HEK293T (cell line): ENCODE measurements at regions not wholly inside any gene's neighbourhood (a gene's known extent, or its start where the extent isn't known, plus 50 kb on each side); places are given as distances from the start of the nearest gene placed in this dataset.

Source experiments
- ARNT ChIP-seq: fragments of 450-650 bp; IDR thresholded peaks from 2 replicates; pipeline ENCODE4 v1.6.1; 2017; ENCODE audit warnings: mild to moderate bottlenecking
- BHLHE40 ChIP-seq: fragments of 450-650 bp; IDR thresholded peaks from 2 replicates; pipeline ENCODE4 v1.6.1; 2016; ENCODE audit warnings: mild to moderate bottlenecking, moderate library complexity, borderline replicate concordance
- FOXK2 ChIP-seq: fragments of 450-650 bp; IDR thresholded peaks from 2 replicates; pipeline ENCODE4 v1.6.1; 2016; ENCODE audit warnings: mild to moderate bottlenecking
- FOXM1 ChIP-seq: fragments of 450-650 bp; IDR thresholded peaks from 2 replicates; pipeline ENCODE4 v1.6.1; 2017; ENCODE audit warnings: mild to moderate bottlenecking, borderline replicate concordance
- HDGF ChIP-seq: fragments of 450-650 bp; IDR thresholded peaks from 2 replicates; pipeline ENCODE4 v1.6.1; 2017; ENCODE audit warnings: antibody characterized with exemption, borderline replicate concordance
- LEF1 ChIP-seq: fragments of 450-650 bp; IDR thresholded peaks from 2 replicates; pipeline ENCODE4 v1.6.1; 2017; ENCODE audit warnings: mild to moderate bottlenecking, borderline replicate concordance
- NFRKB ChIP-seq: fragments of 450-650 bp; IDR thresholded peaks from 2 replicates; pipeline ENCODE4 v1.6.1; 2016; ENCODE audit warnings: mild to moderate bottlenecking, moderate library complexity
- SP1 ChIP-seq: fragments of 450-650 bp; IDR thresholded peaks from 2 replicates; pipeline ENCODE4 v1.6.1; 2017
- SUZ12 ChIP-seq: fragments of 450-650 bp; IDR thresholded peaks from 2 replicates; pipeline ENCODE4 v1.6.1; 2016; ENCODE audit warnings: mild to moderate bottlenecking
- TARDBP ChIP-seq: fragments of 450-650 bp; IDR thresholded peaks from 2 replicates; pipeline ENCODE4 v1.6.1; 2016

- no peak for TF ChIP-seq NFRKB
- TF ChIP-seq LEF1, result no peak
- no peak for TF ChIP-seq SUZ12
- no peak for TF ChIP-seq ARNT
- TF ChIP-seq FOXK2, result no peak
- no peak for TF ChIP-seq TARDBP
- no peak for TF ChIP-seq SP1
- no peak for TF ChIP-seq BHLHE40
- TF ChIP-seq FOXM1, result no peak
- no peak for TF ChIP-seq HDGF
These were observed 54.9 kb upstream of the ARHGAP18 start for GRCh38 chr6:129764761-129765407.
